ENCODE measurements at regions not wholly inside any gene's neighbourhood (a gene's known extent, or its start where the extent isn't known, plus 50 kb on each side); places are given as distances from the start of the nearest gene placed in this dataset.

DNA sequence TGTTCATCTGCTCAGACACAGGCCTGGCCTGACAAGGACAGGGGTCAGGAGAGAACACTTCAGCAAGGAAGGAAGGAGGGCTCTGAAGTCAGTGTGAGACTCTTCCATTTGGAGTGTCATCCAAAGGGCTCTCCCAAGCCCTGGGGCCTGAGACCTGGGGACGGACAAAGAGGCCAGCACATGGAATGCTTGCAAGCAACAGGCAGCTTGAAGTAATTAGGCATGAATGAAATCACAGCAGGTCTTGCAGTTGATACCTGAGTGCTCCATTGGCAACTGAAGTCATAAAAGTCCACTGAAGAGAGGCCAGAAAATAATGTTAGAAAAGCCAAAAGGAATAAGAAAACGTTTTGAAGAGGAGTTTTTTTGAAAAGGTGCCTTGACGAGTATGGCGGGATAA is 231.7 kb downstream of the VAPA start:
- ChIA-PET POLR2A (no interaction called here), CTCF (no interaction called here)
- Histone ChIP-seq H3K36me3 (ENCODE audit: insufficient read depth, low read length) (no peaks in the 10 kb centered on the region), H3K4me1 (ENCODE audit: insufficient read depth, low read length) (no peaks in the 10 kb centered on the region), H3K27ac (ENCODE audit: low read depth in 1 of 2, low read length in 2 of 2) (no peak overlapping the region), H3K9me3 (ENCODE audit: control insufficient read depth in 1 of 2, insufficient read depth in 1 of 2, low read length in 2 of 2) (peaks cover 0 to 6% of the 10 kb centered on the region in 2 experiments), H3K27me3 (ENCODE audit: control insufficient read depth in 1 of 2, insufficient read depth in 2 of 2, low read length in 2 of 2) (no peaks in the 10 kb centered on the region), H3K4me3 (ENCODE audit: low read length) (no peak overlapping the region)
- TF ChIP-seq, protein P1, sequence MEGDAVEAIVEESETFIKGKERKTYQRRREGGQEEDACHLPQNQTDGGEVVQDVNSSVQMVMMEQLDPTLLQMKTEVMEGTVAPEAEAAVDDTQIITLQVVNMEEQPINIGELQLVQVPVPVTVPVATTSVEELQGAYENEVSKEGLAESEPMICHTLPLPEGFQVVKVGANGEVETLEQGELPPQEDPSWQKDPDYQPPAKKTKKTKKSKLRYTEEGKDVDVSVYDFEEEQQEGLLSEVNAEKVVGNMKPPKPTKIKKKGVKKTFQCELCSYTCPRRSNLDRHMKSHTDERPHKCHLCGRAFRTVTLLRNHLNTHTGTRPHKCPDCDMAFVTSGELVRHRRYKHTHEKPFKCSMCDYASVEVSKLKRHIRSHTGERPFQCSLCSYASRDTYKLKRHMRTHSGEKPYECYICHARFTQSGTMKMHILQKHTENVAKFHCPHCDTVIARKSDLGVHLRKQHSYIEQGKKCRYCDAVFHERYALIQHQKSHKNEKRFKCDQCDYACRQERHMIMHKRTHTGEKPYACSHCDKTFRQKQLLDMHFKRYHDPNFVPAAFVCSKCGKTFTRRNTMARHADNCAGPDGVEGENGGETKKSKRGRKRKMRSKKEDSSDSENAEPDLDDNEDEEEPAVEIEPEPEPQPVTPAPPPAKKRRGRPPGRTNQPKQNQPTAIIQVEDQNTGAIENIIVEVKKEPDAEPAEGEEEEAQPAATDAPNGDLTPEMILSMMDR (IDR thresholded peaks at IDR 0.05), result no peak
- intact Hi-C loops (cut with DNase I, micrococcal nuclease), result no loop called here
- ATAC-seq (ENCODE audit: poor library complexity) (no peak), DNase-seq (no peak)
- no peaks in the 10 kb centered on the region for H3K9me3 Mint-ChIP-seq
- no peak overlapping the region for H3K27ac Mint-ChIP-seq
- H3K4me3 Mint-ChIP-seq, result no peak overlapping the region
- H3K36me3 Mint-ChIP-seq (ENCODE audit: low read depth), result no peaks in the 10 kb centered on the region
- H3K27me3 Mint-ChIP-seq, result no peaks in the 10 kb centered on the region
- no peaks in the 10 kb centered on the region for H3K4me1 Mint-ChIP-seq (ENCODE audit: low read depth)

DNA sequence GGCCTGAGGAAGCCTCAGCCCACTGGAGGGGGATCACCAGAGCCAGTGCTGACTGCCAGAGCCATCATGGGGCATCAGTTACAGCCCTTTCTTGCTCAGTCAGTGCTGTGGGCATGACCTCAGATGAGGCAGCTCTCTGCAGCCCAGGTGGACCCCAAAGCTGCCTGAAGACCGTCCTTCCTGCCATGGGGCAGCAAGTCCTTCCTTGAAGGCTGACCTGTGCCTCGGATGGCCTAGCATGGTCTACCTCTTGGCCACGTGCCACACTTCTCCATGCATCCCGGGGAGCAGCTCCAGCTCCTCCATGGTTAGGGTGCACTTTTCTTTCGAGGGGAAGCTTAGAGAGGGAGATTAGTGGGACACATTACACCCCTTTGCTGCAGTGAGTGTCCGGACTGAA is 233.4 kb downstream of the VAPA start:
- Histone ChIP-seq H3K36me3 (ENCODE audit: insufficient read depth, low read length) (no peaks in the 10 kb centered on the region), H3K4me1 (ENCODE audit: insufficient read depth, low read length) (no peaks in the 10 kb centered on the region), H3K9me3 (ENCODE audit: control insufficient read depth in 1 of 2, insufficient read depth in 1 of 2, low read length in 2 of 2) (peaks cover 0 to 9% of the 10 kb centered on the region in 2 experiments), H3K4me3 (ENCODE audit: low read length) (no peak overlapping the region), H3K27ac (ENCODE audit: low read depth in 1 of 2, low read length in 2 of 2) (no peak overlapping the region), H3K27me3 (ENCODE audit: control insufficient read depth in 1 of 2, insufficient read depth in 2 of 2, low read length in 2 of 2) (no peaks in the 10 kb centered on the region)
- Mint-ChIP-seq H3K27me3 (no peaks in the 10 kb centered on the region), H3K4me1 (ENCODE audit: low read depth) (no peaks in the 10 kb centered on the region), H3K4me3 (no peak overlapping the region), H3K27ac (no peak overlapping the region), H3K9me3 (no peaks in the 10 kb centered on the region), H3K36me3 (ENCODE audit: low read depth) (no peaks in the 10 kb centered on the region)
- CTCF ChIA-PET, result no interaction called here
- POLR2A ChIA-PET, result no interaction called here
- TF ChIP-seq, protein P1 (IDR thresholded peaks at IDR 0.05), result no peak
- intact Hi-C loops (cut with DNase I, micrococcal nuclease), result no loop called here
- ATAC-seq (ENCODE audit: poor library complexity) (no peak), DNase-seq (no peak)

DNA sequence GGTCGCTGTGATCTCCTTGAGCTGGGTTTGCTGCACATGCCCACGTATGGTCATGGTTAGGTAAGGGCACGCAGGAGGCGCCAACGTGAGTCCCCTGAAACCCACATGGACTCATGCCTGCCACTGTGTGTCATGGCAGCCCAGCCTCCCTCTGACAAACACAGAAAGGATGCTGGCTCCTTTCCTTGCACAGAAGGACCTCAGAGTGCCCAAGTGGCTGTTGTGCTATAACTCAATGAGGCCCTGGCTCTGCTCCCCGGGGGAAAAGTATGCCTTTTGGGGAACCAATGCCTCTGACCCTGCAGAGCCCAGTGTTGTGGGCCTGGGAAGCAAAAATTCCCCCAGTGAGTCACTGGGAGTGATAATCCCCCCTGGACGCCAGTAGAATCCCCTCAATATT is 233.9 kb downstream of the VAPA start:
- CTCF ChIA-PET, result no interaction called here
- intact Hi-C loops (cut with DNase I, micrococcal nuclease), result no loop called here
- ATAC-seq (ENCODE audit: poor library complexity), result no peak
- Histone ChIP-seq H3K4me3 (ENCODE audit: low read length) (no peak overlapping the region), H3K27me3 (ENCODE audit: control insufficient read depth in 1 of 2, insufficient read depth in 2 of 2, low read length in 2 of 2) (no peaks in the 10 kb centered on the region), H3K4me1 (ENCODE audit: insufficient read depth, low read length) (no peaks in the 10 kb centered on the region), H3K9me3 (ENCODE audit: control insufficient read depth in 1 of 2, insufficient read depth in 1 of 2, low read length in 2 of 2) (peaks cover 0 to 9% of the 10 kb centered on the region in 2 experiments), H3K27ac (ENCODE audit: low read depth in 1 of 2, low read length in 2 of 2) (no peak overlapping the region), H3K36me3 (ENCODE audit: insufficient read depth, low read length) (no peaks in the 10 kb centered on the region)
- TF ChIP-seq, protein P1 (IDR thresholded peaks at IDR 0.05), result no peak
- Mint-ChIP-seq H3K4me1 (ENCODE audit: low read depth) (no peaks in the 10 kb centered on the region), H3K27ac (no peak overlapping the region), H3K36me3 (ENCODE audit: low read depth) (no peaks in the 10 kb centered on the region), H3K4me3 (no peak overlapping the region), H3K9me3 (no peaks in the 10 kb centered on the region), H3K27me3 (no peaks in the 10 kb centered on the region)
- no peak for DNase-seq
- POLR2A ChIA-PET, result no interaction called here
